ENCODE measurements at regions not wholly inside any gene's neighbourhood (a gene's known extent, or its start where the extent isn't known, plus 50 kb on each side); places are given as distances from the start of the nearest gene placed in this dataset.

GRCh38 chrX:68895341-68895755, 66.5 kb downstream of the EFNB1 start:
- TF ChIP-seq CTCF (IDR thresholded peaks at IDR 0.05) (no peak), POLR2AphosphoS5 (IDR thresholded peaks at IDR 0.05) (no peak)

Measured in stomach (tissue), 4 donors.